Non-pigmented ciliary epithelial cell (primary cell): ENCODE measurements at regions not wholly inside any gene's neighbourhood (a gene's known extent, or its start where the extent isn't known, plus 50 kb on each side); places are given as distances from the start of the nearest gene placed in this dataset.
"Not testable (repeated sequence)": the region's sequence is repeated elsewhere in the genome, so short reads cannot be mapped to it uniquely, and the experiment has no call there.

Experiments
- DNase-seq: peaks from one replicate; pipeline ENCODE4 v3.0.0-alpha.2; 2010; ENCODE audit warnings: low read depth

DNA sequence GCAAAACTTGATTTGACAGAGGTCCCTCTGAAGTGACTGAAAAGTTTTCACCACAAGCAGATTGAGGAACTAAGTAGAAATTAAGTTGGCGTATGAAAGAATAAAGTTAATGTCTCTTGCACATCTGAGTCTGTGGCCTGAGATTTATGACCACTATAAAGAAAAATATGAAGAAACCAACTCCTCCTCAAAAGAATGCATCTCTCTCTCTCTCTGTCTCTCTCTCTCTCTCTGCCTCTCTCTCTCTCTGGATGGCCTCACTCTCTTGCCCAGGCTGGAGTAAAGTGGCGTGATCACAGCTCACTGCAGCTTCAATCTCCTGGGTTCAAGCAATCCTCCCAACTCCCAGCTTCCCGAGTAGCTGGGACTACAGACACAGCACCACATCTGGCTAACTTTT is 55.2 kb downstream of the RPL22L1 start:
- no peak for DNase-seq

DNA sequence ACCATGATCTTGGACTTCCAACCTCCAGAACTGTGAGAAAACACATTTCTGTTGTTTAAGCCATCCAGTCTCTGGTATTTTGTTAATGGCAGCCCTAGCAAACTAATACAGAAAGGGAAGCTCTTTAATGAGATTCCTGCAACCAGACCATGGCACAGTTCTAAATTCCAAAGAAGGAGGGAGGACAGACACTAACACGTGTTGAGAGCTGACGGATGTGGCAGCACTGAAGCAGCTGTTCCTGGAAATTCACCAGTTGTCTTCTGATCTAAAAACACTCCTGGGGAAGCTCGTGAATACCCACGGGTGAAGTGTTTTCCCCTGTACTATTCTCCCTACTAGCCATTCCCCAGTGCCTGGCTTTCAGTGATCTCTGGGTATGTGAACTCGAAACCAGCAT is 56.7 kb downstream of the RPL22L1 start:
- no peak for DNase-seq

DNA sequence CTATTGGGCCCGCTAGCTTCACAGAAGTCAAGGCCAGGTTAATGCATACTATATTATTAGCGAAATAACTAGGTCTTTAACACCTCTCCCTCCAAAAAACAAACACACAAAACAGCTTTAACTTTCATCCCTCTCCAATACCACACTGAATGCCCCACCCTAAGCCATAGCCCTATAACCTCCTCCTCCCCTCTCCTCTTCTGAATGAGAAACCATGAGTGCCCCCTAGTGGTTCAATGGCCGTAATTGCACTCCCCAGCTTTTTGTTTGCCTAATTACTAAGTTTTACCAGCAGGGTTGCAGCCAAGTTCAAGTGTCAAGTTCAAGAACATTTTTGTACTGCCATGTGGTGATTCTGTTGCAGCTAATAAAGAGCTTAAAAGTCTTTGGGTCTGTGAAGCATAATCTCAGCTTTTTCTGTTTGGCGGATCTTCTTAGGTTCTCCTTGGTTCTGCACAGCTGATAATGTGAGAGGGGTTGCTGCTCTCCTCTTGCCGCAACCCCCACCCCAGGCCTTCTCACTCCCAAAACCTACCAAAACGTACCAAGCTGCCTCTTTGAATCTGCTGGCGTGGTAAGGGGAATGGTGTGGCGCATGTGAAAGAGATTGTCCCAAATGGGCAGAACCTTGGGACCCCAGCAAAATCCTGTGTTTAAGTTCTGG is 57.9 kb downstream of the RPL22L1 start:
- peak; percentile 63 for DNase-seq

DNA sequence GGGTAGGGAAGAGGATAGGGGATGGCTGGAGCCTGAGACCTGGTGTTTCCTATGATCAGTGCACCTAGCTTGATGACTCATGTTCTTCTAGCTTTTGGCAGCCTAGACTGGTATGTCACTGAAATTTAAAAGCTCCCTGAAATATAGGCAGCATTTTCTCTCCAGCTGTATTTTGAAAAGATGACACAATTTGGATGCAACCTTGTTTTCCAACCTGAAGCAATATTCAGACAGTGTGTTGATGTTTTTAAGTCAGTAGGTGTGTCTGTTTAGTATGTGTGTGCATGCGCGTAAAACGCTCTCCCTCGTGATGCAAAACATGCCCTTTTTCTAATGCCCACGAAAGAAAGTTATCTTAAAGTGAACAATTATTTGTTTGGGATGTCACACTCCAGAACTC is 58.5 kb downstream of the RPL22L1 start:
- DNase-seq, result no peak

DNA sequence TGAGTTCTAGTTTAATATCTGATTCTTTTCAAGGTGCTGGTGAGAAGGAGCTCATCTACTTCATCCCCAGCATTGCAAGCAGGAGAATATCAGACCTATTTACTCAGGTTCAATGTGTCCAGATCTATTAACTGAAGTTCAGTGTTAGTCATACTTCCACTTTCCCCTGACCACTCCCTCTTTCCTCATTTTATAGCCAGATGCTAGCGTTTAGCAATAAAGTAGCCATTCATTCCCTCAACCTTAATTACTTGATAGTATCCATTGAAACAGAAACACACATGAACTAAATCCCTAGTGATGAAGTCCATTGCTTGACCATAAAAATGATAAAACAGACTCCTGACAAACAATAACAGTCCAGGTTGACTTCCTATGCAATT is 60.0 kb downstream of the RPL22L1 start:
- no peak for DNase-seq

DNA sequence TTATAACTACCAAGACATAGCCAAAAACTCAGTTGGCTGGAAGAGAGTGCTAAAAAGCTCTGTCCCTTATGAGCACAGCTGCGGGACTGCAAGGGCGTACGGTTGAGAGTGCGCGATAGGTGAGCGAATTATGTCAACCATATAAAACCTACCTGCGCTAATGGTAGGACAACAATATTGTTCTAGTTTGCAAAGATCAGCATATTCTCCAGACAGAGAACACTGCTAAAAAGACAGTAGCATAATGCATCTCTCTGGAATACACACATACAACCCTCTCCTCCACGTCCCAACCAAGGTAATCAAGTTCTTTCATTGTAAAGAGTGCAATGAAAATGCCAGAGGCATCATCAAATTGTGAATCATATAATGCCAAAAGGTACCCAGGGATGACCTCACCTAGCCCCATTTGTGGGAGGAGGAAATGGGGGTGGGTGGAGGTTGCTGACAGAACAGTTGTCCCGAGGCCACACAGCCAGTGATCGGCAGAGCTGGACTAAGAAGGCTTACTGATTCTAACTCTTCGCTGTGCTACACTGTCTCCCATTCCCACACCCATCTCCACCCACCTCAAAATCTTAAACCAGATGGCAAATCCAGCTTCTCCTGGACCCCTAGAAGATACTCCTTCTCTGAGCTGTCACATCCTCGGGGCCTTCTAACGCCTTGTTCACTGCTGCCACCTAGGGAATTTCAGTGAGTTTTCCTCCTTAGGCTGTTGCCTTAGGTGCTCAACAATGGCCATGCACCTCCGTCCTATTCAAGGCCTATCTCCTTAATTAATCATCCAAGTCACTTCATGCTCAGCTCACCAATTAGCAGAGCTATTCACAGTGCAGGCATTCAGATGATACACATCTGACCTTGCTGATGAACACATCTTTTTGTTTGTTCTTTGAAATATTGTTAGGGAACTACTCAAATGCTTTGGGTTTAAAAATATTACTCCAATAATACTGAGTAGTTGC is 60.7 kb downstream of the RPL22L1 start:
- DNase-seq, result peak; percentile 67

DNA sequence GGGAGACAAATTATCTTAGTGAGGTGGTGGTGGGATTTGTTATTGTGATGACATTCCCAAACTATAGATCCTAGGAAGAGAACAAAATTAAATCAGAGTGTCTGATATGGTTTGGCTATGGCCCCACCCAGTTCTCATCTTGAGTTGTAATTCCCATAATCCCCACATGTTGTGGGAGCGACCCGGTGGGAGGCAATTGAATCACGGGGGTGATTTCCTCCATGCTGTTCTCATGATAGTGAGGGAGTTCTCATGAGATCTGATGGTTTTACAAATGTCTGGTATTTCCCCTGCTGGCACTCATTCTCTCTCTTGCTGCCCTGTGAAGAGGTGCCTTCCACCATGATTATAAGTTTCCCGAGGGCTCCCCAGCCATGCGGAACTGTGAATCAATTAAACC is 62.0 kb downstream of the RPL22L1 start:
- no peak for DNase-seq

DNA sequence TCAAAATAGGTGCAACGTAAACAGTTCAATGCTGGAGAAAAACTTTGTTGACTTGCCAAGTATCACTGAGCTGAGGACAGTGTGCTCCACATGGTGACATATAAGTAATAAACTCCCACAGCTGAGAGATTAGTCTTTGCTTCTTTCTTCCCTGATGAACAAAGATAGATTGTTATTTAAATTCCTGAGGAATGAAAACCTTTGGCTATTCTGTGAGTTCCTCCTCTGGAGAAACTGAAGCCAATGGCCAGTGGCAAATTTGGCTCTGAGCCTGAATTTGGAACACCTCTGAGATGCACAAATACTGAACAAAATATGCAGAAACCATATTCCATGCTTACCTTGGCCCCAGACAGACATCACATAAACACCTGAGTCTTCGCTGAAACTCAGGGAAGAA is 63.3 kb downstream of the RPL22L1 start:
- no peak for DNase-seq

DNA sequence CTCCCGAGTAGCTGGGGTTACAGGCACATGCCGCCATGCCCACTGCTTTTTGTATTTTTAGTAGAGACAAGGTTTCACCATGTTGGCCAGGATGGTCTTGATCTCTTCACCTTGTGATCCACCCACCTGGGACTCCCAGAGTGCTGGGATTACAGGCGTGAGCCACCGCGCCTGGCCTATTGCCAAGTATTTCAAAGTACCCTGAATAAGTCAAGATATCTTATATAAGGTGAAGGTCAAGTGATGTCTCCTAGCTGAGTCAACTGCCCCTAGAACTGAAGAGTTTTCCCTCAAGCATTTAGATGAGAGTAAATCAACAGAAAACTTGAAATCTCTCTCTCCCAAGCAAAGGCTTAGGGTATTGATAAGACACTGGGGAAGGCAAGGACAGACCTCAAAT is 63.9 kb downstream of the RPL22L1 start:
- no peak for DNase-seq

DNA sequence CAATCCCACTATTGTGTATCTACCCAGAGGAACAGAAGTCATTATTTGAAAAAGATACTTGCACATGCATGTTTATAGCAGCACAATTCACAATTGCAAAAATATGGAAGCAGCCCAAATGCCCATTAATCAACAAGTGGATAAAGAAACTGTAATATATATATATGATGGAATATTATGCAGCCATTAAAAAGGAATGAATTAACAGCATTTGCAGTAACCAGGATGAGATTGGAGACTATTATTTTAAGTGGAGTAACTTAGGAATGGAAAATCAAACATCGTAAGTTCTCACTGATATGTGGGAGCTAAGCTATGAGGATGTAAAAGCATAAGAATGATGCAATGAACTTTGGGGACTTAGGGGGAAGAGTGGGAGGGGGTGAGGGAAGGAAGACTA is 64.7 kb downstream of the RPL22L1 start:
- not testable (repeated sequence) for DNase-seq

DNA sequence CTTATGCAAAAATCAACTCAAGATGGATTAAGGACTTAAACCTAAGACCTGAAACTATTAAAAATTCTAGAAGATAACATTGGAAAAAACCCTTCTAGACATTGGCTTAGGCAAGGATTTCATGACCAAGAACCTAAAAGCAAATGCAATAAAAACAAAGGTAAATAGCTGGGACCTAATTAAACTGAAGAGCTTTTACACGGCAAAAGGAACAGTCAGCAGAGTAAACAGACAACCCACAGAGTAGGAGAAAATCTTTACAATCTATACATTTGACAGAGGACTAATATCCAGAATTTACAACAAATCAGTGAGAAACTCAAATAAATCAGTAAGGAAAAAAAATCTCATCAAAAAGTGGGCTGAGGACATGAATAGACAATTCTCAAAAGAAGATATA is 65.4 kb downstream of the RPL22L1 start:
- not testable (repeated sequence) for DNase-seq

DNA sequence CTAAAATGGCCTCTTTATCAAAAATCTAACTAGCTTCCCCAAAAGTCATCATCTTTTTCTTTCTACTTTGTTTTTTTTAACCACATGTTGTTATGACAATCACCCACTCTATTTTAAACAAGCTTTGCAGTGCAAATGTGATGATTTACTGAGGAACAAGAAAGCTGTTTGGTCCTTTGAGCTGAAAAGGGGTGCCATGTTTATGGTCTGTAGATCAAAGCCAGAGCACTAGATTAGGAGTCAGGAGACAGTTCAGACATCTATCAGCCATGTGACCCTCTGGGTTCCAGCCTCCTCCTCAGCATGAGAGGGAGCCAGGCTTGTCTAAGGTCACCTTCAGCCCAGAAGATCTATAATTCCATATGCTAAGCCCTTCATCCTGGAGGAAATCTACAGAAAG is 65.9 kb downstream of the RPL22L1 start:
- DNase-seq, result no peak

DNA sequence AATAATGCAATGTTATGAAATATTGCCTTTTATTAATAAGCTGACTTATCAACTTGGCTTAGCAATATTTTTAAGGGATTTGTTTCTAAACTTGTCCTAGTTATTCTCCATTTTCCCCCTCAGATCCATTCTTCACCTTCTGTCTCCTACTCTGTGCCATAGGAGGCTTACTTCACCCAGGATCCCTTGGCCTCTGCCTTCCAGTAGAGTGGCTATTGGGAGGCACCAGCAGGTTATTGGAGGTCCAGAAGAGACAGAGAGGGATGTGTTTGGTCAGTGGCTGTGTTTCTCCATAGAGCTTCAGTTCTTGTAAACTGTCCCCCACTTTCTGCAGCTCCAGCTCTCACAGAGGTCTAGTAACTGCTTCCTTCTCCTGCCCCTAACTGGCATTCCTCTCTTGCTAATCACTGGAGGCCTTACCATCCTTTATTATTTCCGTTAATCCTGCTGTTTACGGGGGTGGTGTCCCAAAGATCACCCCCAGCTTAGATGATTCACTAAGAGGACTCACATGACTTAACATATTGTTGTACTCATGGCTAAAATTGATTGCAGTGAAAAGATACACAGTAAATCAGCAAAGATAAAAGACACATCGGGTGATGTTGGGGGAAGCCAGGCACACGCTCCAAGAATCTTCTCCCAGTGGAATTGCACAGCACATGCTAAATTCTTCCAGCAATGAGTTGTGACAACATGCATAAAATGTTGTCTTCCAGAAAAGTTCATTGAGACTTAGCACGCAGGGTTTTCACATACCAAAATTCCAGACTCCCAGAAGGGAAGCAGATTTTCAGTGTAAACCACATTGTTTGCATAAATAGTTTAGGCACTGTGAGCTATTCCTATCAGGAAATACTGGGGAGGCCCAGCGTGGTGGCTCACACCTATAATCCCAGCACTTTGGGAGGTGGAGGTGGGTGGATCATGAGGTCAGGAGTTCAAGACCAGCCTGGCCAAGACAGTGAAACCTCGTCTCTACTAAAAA is 67.5 kb downstream of the RPL22L1 start:
- peak; percentile 88 for DNase-seq

DNA sequence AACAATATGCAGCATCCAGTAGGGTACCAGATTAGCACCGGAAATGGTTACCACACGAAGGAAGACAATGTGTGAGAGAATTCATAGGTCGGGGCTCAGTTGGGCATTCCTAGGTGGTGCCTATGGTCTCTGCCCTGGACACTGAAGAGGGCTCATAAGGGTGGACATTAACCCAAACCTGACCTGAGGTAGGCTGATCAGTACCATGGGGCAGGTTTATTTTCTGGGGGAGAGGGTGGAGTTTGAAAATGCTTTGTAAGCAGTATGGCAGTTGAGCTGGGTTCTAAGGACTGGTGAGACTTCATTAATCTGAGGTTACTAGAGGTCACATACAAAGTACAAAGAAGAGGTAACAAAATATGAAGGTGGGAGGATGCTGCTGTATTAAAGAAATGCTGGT is 68.4 kb downstream of the RPL22L1 start:
- no peak for DNase-seq

DNA sequence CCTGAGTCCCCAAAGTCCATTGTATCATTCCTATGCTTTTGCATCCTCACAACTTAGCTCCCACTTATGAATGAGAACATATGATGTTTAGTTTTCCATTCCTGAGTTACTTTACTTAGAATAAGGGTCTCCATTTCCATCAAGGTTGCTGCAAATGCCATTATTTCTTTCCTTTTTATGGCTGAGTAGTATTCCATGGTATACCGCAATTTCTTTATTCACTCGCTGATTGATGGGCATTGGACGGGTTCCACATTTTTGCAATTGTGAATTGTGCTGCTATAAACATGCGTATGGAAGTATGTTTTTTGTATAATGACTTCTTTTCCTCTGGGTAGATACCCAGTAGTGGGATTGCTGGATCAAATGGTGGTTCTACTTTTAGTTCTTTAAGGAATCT is 69.7 kb downstream of the RPL22L1 start:
- not testable (repeated sequence) for DNase-seq

DNA sequence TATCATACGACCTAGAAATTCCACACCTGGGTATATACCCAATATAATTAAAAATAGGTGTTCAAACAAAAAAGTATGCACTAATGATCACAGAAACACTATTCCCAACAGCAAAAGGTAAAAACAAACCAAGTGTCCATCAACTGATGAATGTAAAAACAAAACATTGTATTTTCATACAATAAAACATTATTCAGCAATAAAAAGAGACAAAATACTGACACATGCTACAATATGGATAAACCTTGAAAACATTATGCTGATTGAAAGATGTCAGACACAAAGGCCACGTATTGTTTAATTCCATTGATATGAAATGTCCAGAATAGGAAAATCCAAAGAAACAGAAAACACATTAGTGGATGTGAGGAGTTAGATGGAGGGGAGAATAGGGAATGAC is 71.0 kb downstream of the RPL22L1 start:
- no peak for DNase-seq

DNA sequence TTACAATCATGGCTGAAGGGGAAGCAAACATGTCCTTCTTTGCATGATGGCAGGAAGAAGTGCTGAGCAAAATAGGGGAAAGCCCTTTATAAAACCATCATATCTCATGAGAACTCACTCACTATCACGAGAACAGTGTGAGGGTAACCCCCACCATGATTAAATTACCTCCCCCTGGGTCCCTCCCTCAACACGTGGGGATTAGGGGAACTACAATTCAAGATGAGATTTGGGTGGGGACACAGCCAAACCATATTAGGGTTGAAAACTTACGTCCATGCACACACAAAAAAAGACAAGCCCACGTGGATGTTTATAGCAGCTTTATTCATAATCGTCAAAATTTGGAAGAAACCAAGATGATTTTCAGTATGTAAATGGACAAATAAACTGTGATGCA is 72.3 kb downstream of the RPL22L1 start:
- no peak for DNase-seq

DNA sequence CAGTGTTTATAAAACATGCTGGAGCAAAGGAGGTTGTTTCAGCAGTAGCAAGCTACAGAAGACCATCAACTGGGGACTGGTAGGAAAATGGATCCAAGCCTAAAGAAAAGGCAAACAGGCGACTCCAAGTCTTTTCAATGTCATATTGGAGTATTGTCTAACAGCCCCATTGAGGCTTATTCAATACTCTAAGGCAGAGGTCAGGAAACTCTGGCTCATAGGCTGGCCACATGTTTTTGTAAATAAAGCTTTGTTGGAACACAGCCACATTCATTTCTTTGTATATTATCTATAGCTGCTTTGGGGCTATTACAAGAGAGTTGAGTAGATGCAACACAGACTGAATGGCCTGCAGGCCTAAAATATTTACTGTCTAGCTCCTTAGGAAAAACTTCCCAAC is 77.5 kb downstream of the RPL22L1 start:
- DNase-seq, result no peak

DNA sequence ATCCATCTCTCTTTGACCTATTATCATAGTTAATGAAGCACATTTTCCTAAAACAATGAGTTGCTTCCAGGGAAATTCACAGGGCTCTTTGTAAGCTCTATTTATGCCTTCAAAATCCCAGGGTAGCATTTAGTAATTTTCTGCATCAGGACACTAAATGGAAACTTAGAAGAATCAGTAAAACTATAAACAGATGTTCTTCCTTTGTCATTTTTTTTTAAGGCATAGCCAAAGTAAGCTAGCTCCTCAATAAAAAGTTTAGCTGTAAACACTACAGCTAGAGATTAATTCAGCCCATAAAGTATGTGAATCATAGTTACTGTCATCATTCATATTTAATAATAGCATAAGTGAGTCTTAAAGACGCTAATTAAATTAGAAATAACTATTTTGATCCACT is 79.3 kb downstream of the RPL22L1 start:
- DNase-seq, result no peak

DNA sequence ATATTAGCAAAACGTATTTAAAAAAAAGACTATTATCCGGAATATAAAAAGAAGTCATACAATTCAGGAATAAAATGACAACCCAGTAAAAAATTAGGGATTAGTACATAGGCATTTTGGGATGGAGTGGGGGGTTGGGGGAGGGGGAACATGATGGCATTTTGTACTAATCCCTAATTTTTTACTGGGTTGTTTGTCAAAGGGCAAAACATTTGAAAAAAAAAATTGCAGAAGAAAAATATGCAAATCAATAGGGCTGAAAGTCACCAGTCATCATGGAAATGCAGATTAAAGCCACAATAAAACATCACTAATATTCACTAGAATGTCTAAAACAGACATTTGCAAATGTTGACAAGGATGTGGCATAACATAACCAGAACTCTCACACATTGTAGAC is 82.5 kb downstream of the RPL22L1 start:
- no peak for DNase-seq

DNA sequence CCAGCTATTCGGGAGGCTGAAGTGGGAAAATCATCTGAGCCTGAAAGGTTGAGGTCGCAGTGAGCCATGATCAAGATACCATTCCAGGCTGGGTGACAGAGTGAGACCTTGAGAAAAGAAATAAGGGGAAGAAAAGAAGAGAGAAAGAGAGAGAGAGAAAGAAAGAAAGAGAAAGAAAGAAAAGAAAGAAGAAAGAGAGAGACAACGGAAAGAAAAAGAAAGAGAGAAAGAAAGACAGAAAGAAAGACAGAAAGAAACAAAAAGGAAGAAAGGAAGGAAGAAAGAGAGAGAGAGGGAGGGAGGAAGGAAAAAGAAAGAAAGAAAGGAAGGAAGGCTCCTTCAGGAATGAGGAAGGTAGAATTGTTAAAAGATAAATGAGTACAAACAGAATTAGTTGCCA is 84.5 kb downstream of the RPL22L1 start:
- DNase-seq, result no peak

DNA sequence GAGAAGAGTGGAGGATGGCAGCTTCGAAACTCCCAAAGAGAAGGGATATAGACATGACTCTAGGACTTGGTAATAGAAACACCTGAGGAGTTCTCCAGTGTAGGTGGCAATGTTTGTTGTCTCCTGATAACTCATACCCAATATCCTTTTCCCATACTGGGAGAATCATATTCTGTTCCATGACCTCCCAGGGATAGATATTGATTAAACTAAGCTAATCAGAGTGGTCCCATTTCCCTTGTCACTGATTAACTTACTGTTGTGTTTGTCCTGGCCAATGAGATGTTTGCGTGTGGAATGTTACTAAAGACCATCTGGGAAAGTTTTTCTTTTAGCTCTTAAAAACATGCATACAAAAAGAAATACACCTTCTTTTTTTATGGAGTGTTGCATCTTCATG is 85.6 kb downstream of the RPL22L1 start:
- DNase-seq, result no peak
